ENCODE measurements at regions not wholly inside any gene's neighbourhood (a gene's known extent, or its start where the extent isn't known, plus 50 kb on each side); places are given as distances from the start of the nearest gene placed in this dataset.

DNA sequence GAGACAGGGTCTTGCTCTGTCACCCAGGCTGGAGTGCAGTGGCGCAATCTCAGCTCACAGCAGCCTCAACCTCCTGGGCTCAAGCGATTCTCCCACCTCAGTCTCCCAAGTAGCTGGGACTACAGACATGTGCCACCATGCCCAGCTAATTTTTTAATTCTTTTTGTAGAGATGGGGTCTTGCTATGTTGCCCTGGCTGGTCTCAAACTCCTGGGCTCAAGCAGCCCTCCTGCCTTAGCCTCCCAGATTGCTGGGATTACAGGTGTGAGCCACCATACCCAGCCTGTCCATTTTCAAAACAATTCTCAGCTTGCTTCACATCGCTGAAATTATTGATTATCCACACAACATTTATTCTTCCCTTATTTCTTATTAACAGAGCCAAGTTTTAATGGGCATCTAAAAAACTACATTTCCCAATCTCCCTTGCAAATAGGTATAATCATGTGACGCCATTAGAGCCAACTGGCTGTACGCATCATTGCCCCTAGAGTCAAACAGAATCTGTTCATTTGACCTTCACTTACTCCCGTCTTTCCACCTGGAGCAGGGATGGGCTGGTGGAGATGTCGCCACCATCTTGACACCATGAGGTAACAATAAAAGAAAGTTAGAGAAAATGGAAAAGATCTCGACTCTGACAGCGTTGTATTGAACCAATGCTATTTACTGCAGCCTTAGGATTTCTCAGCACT lies 148.0 kb upstream of the FOXF1 start:
- TF ChIP-seq, protein P1, sequence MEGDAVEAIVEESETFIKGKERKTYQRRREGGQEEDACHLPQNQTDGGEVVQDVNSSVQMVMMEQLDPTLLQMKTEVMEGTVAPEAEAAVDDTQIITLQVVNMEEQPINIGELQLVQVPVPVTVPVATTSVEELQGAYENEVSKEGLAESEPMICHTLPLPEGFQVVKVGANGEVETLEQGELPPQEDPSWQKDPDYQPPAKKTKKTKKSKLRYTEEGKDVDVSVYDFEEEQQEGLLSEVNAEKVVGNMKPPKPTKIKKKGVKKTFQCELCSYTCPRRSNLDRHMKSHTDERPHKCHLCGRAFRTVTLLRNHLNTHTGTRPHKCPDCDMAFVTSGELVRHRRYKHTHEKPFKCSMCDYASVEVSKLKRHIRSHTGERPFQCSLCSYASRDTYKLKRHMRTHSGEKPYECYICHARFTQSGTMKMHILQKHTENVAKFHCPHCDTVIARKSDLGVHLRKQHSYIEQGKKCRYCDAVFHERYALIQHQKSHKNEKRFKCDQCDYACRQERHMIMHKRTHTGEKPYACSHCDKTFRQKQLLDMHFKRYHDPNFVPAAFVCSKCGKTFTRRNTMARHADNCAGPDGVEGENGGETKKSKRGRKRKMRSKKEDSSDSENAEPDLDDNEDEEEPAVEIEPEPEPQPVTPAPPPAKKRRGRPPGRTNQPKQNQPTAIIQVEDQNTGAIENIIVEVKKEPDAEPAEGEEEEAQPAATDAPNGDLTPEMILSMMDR (optimal IDR thresholded peaks at IDR 0.05 in 1 of 3, IDR thresholded peaks at IDR 0.05 in 1 of 3, conservative IDR thresholded peaks at IDR 0.05 in 1 of 3; ENCODE audit: extremely low read depth in 1 of 3, insufficient read depth in 2 of 3, low read length in 3 of 3) = no peak
- no peak for TF ChIP-seq EZH2 (IDR thresholded peaks at IDR 0.05; ENCODE audit: low read length)
- Histone ChIP-seq H2AFZ (ENCODE audit: control insufficient read depth, low read length) (no peak overlapping the region), H3K36me3 (ENCODE audit: control insufficient read depth in 2 of 2, extremely low read depth in 1 of 2, insufficient read depth in 2 of 2, low read length in 2 of 2) (no peaks in the 10 kb centered on the region), H3K27me3 (ENCODE audit: control insufficient read depth, extremely low read depth, insufficient read depth, low read length) (no peaks in the 10 kb centered on the region), H3K27ac (ENCODE audit: control insufficient read depth, insufficient read depth, low read length) (no peak overlapping the region), H3K4me3 (ENCODE audit: control insufficient read depth in 2 of 3, extremely low read depth in 1 of 3, insufficient read depth in 2 of 3, low read depth in 1 of 3, low read length in 3 of 3) (no peak overlapping the region), H3K4me2 (ENCODE audit: control insufficient read depth, extremely low read depth, insufficient read depth, low read depth, low read length) (no peak overlapping the region), H3K9ac (ENCODE audit: control insufficient read depth, extremely low read depth, insufficient read depth, low read length) (no peak overlapping the region), H4K20me1 (ENCODE audit: control insufficient read depth, extremely low read depth, insufficient read depth, low read length) (no peaks in the 10 kb centered on the region), H3K9me3 (ENCODE audit: control insufficient read depth, low read depth, low read length) (no peaks in the 10 kb centered on the region), H3K79me2 (ENCODE audit: control insufficient read depth, insufficient read depth, low read length) (no peaks in the 10 kb centered on the region), H3K4me1 (ENCODE audit: control insufficient read depth, extremely low read depth, insufficient read depth, low read length) (no peaks in the 10 kb centered on the region), H3K9me1 (ENCODE audit: control insufficient read depth, extremely low read depth, insufficient read depth, low read length) (no peaks in the 10 kb centered on the region)
- DNase-seq (ENCODE audit: low read depth, low spot score) (no peak), FAIRE-seq (no peak)
- dilution Hi-C loops (cut with MboI; ENCODE audit: extremely low pct_ligation_motif_present, low sequenced_read_pairs) = no loop called here

GRCh38 chr16:86363057-86363490 lies 147.3 kb upstream of the FOXF1 start:
- dilution Hi-C loops (cut with MboI; ENCODE audit: extremely low pct_ligation_motif_present, low sequenced_read_pairs) = no loop called here
- DNase-seq (ENCODE audit: low read depth, low spot score) (no peak), FAIRE-seq (no peak)
- Histone ChIP-seq H3K4me2 (ENCODE audit: control insufficient read depth, extremely low read depth, insufficient read depth, low read depth, low read length) (no peak overlapping the region), H3K79me2 (ENCODE audit: control insufficient read depth, insufficient read depth, low read length) (no peaks in the 10 kb centered on the region), H3K36me3 (ENCODE audit: control insufficient read depth in 2 of 2, extremely low read depth in 1 of 2, insufficient read depth in 2 of 2, low read length in 2 of 2) (no peaks in the 10 kb centered on the region), H3K4me1 (ENCODE audit: control insufficient read depth, extremely low read depth, insufficient read depth, low read length) (no peaks in the 10 kb centered on the region), H3K4me3 (ENCODE audit: control insufficient read depth in 2 of 3, extremely low read depth in 1 of 3, insufficient read depth in 2 of 3, low read depth in 1 of 3, low read length in 3 of 3) (no peak overlapping the region), H2AFZ (ENCODE audit: control insufficient read depth, low read length) (no peak overlapping the region), H3K9me1 (ENCODE audit: control insufficient read depth, extremely low read depth, insufficient read depth, low read length) (no peaks in the 10 kb centered on the region), H4K20me1 (ENCODE audit: control insufficient read depth, extremely low read depth, insufficient read depth, low read length) (no peaks in the 10 kb centered on the region), H3K27me3 (ENCODE audit: control insufficient read depth, extremely low read depth, insufficient read depth, low read length) (no peaks in the 10 kb centered on the region), H3K9ac (ENCODE audit: control insufficient read depth, extremely low read depth, insufficient read depth, low read length) (no peak overlapping the region), H3K9me3 (ENCODE audit: control insufficient read depth, low read depth, low read length) (no peaks in the 10 kb centered on the region), H3K27ac (ENCODE audit: control insufficient read depth, insufficient read depth, low read length) (no peak overlapping the region)
- TF ChIP-seq, protein P1 (optimal IDR thresholded peaks at IDR 0.05 in 1 of 3, IDR thresholded peaks at IDR 0.05 in 1 of 3, conservative IDR thresholded peaks at IDR 0.05 in 1 of 3; ENCODE audit: extremely low read depth in 1 of 3, insufficient read depth in 2 of 3, low read length in 3 of 3) = no peak
- TF ChIP-seq EZH2 (IDR thresholded peaks at IDR 0.05; ENCODE audit: low read length) = no peak

Data from keratinocyte (primary cell).